Posterior cingulate gyrus (tissue), 11 donors: ENCODE measurements at regions not wholly inside any gene's neighbourhood (a gene's known extent, or its start where the extent isn't known, plus 50 kb on each side); places are given as distances from the start of the nearest gene placed in this dataset.
"Not testable (repeated sequence)": the region's sequence is repeated elsewhere in the genome, so short reads cannot be mapped to it uniquely, and the experiment has no call there.

Source experiments
- DNase-seq, 10 donors: peaks; one replicate each; pipeline versions ENCODE4 v3.0.0 to v3.0.0-alpha.2; 2020 to 2021; ENCODE audit warnings: mixed read lengths in 3 of 10
- intact Hi-C: fragments of 100-400 bp; cut with DNase I; formaldehyde crosslinking; loops from one replicate; pipeline ENCODE4 v1.15.1; 2023

DNA sequence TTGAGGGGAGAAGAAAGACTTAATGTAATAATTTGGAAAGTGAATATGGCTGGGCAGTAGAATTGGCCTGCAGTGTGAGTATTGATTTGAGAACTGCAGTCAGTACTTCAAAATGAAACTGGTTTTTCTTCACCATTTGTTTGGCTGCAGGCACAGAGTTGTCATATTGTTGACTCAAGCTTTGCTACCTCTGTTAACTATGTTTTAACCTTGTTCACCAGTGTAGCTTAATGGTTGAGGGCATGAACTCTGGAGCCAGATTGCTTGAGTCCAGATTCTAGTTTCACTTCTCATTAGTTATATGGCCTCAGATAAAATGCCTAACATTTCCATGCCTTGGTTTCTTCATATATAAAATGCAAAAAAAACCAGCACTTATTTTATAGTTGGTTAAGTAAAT lies 64.1 kb downstream of the CFAP44 start:
- intact Hi-C loops: no loop called here
- DNase-seq: no peak

DNA sequence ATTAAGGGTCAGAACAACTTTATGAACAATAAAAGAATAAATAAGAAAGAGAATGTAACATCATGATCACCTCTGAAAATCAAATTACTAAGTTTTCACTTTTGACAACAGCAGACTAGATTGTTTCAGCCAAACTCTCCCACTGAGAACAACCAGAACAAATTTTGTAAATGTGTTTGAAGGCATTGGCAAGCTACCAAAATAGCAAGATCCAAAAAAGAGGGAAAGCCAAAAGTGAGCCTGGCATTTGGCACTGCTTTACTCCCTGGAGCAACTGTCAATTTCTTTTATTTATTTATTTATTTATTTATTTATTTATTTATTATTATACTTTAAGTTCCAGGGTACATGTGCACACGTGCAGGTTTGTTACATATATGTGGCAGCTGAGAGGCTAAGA lies 67.2 kb downstream of the CFAP44 start:
- intact Hi-C loops: no loop called here
- DNase-seq: no peak

DNA sequence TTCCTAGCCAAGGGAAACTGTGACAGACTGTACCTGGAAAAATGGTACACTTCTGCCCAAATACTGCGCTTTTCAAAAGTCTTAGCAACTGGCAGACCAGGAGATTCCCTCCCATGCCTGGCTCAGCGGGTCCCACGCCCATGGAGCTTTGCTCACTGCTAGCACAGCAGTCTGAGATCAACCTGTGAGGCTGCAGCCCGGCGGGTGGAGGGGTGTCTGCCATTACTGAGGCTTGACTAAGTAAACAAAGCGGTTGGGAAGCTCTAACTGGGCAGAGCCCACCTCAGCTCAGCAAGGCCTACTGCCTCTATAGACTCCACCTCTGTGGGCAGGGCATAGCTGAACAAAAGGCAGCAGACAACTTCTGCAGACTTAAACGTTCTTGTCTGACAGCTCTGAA lies 74.5 kb downstream of the CFAP44 start:
- peak in 2 of 10 donors; percentile 44 to 67 for DNase-seq
- intact Hi-C loops: not testable (repeated sequence)

DNA sequence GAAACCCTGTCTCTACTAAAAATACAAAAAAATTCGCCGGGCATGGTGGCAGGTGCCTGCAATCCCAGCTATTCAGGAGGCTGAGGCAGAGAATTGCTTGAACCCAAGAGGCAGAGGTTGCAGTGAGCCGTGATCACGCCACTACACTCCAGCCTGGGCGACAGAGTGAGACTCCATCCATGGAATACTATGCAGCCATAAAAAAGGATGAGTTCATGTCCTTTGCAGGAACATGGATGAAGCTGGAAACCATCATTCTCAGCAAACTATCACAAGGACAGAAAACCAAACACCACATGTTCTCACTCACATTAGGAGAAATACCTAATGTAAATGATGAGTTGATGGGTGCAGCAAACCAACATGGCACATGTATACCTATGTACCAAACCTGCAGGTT lies 86.0 kb downstream of the CFAP44 start:
- intact Hi-C loops: not testable (repeated sequence)
- DNase-seq: peak in 1 of 10 donors; percentile 39

DNA sequence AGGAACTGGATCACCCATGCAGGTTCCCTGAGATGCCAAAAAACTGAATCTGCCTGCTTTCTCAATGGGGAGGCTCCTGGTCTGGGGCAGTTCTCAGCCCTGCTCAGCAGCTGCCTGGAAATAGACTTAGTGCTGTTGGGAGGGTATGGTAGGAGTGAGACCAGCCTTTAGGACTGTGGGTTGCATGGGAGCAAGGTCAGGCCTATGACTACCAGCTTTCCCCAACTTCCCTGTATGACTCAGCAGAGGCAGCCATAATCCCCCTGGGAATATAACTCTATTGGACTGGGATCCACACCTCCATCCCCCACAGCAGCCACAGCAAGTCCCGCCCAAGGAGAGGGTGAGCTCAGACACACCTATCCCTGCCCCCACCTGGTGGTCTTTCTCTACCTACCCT lies 87.0 kb downstream of the CFAP44 start:
- no peak for DNase-seq
- intact Hi-C loops: no loop called here

DNA sequence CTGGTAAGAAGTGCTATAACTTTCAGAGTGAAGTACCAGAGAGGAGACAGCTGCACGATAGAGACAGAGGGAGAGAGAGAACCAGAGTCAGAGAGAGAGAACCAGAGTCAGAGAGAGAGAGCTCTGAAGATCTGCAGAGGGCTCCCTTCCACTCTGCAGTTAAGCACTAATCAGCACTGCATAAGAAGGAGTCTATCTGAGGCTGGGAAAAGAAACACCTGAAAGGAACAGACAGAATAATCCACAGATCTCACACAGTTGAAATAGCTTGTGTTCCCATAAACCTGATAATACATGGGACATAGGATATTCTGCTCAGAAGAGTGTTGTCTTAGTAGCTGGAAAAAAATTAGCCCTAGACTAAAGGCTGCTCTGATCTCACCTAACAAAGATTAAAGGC lies 87.6 kb downstream of the CFAP44 start:
- no peak for DNase-seq
- intact Hi-C loops: no loop called here

DNA sequence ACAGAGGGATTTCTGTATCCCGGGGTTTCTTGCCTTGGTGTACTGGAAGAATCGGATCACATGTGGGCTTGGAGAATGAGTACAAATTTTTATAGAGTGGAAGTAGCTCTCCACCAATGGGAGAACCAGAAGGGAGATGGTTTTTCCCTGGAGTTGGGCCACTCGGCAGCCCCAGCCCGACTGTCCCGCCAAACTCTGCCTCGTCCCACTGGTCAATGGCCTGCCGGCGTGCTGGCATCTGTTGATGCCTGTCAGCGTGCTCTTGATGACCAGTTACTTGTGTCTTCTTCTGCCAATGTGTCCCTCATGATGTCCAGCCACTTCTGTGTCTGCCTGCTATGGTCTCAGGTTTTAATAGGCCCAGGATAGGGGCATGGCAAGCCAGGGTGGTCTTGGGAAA lies 100.5 kb downstream of the CFAP44 start:
- peak in 1 of 10 donors; percentile 75 for DNase-seq
- intact Hi-C loops: no loop called here

DNA sequence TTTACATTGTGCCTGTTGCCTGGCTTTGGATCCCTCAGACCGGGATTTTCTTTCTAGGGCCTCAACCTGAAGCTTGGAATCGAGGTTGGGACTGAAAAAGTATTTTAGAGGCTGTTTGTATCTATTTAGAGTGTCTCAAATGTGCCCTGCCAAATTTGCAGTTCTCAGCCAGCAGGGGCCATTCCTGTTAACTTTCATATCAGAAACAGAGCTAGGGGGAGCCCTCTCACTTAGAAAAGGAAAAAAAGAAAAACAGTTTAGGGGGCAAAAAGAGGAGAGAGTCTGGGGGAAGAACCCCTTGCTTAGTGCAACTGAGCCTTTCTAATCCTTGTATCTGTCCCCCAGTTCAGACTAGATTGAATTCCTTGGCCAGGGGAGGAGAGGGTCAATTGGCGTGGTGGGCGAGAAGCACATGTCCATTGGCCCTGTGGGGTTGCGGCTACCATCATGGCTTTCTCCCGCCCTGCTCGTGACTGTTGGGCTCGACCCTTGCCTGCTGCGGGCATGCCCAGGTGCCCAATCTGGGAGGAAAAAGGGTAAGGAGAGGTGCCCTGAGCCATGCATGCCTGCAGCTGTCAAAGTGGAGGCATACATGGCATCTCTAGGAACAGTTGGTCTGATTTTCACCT lies 101.6 kb downstream of the CFAP44 start:
- intact Hi-C loops: no loop called here
- DNase-seq: no peak
